Left forelimb (tissue), 1 donor: ENCODE measurements at regions not wholly inside any gene's neighbourhood (a gene's known extent, or its start where the extent isn't known, plus 50 kb on each side); places are given as distances from the start of the nearest gene placed in this dataset.

Experiments used
- DNase-seq: peaks from one replicate; pipeline ENCODE4 v3.0.0-alpha.2; 2018; ENCODE audit warnings: low spot score

DNA sequence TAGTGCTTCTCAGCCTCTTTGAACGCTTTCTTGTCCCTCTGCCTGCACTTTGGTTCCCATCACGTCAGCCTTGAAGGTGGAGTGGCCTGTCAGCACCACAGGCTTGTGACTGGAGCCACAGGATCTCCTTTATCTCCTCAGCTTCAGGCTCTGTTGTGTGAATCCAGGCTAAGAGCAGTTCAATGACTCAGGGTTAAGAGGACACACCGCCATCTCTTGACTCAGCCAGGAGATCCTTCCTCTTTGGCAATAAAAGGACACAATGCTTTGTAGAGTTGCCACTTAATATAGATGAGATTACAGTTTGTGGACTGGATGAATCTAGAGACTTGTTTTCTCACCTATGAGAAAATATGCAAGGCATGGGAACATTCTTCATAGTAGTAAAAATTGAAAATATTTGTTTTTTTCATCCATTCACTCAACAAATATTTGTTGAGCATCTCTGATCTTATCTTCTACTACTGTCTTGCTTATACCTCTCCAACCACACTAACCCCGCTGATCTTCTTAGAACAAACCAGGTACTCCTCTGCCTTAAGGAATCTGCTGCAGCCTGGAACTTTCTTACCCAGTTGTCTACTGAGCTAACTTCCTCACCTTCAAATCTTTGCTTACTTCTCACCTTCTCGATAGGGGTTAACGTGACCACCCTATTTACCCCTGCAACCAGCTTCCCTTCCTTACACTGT, 62.3 kb downstream of the UCHL1 start:
- DNase-seq = no peak

DNA sequence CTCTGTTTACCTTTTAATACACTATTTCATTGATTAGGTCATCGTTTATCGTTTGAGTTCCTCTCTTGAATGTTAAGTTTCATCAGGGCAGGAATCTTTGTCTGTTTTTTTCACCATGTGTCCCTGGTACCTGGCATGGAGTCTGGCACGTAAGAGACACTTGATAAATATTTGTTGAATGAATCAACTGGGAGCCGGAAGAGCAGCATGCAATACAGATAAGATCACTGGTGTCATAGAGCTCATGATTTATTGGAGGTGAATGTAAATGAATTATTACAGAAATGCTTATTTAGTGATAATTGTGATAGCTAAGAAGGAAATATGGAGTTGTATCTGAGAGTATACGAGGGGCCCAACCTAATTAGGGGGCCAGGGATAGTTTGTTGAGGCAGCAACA, 62.8 kb downstream of the UCHL1 start:
- no peak for DNase-seq

DNA sequence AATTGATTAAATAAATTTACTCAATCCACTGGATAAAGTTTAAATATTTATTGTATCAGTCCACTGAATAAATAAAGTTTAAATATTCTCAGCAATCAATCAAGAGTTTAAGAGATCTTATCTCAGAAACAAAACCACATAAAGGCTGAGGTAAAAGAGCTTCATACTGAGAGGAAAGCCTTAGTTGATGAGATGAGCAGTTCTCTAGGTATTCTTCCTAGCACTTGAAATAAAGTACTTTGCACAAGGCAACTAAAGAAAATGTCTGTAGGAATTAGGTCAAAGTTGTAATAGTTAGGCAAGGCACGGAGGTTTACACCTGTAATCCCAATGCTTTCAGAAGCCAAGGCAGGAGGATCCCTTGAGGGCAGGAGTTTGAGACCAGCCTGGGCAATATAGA, 63.5 kb downstream of the UCHL1 start:
- DNase-seq = no peak

DNA sequence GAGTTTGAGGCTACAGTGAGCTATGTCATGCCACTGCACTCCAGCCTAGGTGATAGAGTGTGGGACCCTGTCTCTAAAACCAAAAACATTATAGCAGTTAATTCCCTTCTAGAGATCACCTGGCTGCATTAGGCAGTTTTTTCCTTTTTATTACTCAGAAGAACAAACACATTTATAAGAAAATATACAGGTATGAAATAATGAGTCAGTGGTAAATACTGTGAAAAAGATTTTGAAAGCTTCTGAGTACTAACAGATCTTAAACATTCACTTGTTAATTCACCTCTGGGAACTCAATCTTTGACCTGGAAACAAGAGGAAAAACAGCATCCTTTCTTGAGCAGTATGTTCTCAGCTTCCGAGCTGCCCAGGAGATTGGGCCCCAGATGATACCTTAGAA, 64.1 kb downstream of the UCHL1 start:
- no peak for DNase-seq

DNA sequence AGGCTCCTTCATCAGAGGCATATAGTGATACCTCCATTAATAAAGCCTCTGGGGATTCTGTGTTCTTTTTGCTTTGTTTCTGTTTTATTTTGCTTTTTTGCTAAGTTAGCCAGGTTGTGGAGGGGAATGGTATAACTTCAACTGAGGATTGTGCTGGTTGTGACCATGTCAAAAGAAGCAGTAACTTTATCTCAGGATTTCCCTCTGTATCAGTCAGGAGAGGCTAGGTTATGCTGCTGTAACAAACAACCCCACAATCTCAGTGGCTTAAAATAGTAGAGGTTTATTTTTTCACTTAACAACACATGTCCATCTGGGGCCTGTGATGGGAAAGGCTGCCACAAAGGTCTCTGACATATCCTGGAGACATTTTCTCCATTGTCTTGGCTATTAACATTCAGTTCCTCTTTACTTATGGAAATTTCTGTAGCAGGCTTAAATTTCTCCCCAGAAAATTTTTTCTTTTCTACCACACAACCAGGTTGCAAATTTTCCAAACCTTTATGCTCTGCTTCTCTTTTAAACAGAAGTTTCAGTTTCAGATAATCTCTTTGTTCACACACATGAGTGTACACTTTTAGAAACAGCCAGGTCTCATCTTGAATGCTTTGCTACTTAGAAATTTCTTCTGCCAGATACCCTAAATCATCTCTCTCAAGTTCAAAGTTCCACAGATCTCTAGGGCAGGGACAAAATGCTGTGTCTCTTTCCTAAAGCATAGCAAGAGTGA, 64.7 kb downstream of the UCHL1 start:
- DNase-seq = no peak

DNA sequence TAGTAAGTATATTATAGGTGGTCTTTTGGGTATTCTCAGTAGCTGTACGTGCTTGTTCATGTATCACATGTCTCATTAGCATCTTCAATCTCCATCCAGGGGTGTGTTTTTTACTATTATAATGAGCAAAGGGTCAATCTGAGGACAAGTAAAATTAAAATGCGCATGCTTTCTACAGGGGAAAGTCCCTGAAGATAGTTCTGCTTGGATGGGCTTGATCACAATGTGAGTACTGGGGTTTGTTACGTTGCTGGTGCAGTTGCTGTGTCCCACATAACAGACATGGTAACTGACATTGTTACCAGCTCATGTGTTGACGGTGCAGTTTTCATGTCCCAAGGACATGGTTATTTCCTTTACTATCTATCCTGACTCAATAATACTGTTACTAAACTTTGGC, 65.9 kb downstream of the UCHL1 start:
- no peak for DNase-seq

DNA sequence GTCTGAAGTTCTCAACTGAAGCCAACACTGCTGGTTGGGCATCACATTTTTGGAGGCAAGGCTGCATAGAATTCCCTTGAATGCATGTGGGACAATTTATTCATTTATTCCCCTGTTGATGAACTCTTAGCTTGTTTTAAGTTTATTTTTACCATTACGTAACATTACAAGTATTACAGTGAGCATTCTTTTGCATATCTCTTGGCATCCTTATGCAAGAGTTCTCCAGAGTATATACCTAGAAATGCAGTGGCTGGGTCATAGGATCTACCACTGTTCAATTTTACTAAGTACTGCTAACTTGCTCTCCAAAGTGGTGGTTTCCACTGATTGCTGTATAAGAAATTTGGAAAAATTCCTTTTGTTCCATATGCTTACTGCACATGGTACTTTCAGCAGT, 66.5 kb downstream of the UCHL1 start:
- no peak for DNase-seq

DNA sequence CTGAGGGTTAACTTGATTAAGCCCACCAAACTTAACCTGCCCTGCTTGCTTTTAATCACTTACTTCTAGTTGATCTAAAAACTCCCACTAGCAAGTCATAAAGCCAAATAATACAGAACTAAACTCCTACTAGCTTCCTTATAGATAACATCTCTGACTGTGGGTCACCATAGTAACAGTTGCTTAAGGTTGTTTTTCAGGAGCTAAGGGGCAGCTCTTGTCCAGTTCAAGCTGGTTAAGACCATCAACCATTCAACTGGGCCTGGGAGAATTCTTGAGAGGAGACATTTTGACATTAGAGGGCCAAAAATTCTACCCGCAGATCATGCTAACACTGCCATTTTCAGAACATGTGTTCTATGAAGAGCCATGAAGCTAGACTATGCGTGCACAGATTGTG, 67.0 kb downstream of the UCHL1 start:
- DNase-seq = no peak

DNA sequence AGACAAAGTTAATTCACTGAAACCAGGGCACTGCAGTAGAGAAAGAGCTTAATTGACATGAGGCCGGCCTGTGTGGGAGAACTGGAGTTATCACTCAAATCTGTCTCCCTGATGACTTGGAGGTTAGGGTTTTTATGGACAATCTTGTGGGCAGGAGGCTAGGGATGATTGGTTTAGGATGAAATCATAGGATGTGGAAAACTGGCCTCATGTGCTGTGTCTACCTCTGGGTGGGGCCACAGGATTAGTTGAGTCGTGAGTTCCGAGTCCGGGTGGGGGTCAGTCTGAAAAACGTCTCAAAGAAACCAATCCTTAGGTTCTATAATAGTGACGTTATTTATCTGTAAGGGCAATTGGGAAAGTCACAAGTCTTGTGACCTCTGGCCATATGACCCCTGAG, 68.1 kb downstream of the UCHL1 start:
- no peak for DNase-seq

DNA sequence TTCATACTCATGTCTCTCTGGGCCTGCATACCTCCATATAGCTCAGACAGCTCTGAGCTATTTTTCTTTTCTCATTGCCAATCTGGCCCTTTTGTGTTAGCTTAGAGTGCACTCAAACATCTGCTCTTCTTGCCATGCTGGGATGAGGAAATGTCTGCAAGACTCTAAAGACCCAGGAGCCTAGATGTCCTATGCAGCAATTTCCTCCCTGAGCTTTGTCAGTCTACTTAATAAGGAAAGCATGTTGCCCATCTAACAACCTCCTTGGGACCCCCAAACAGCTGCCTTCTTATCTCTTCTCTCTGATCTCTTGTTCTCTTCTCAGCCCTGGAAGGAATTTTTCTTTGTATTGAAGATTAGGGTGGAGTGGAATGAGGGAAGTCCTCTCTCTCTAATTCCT, 69.2 kb downstream of the UCHL1 start:
- no peak for DNase-seq

DNA sequence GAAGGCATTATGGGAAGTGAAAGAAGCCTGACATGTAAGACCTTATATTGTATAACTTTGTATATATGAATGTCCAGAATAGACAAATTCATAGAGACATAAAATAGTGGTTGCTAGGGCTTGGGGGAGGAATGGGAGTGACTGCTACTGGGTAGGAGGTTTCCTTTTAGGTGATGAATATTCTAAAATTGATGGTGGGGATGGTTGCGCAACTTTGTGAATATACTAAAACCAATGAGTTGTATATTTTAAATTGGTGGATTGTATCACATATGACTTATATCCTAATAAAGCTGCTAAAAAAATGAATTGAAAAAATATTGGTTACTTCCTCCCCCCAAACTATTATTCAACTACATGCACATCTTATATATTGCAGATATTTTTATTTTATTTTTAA, 70.0 kb downstream of the UCHL1 start:
- DNase-seq = no peak

DNA sequence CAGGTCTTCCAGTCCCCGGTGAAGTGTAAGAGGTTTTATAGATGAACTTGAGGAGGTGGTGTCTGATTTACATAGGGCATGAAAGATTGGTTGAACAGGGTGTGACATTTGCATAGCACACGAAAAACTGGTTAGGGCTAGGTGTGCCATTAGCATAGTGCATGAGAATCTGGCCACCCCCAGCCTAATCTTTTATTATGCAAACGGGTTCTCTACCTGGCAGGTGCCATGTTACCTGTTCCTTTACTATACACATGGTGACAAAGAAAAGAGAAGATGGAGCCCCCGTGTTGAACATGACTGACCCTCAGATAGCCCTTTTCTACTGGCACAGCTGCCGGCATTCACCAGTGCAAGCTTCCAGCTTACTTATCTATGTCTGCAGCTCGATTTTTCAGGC, 71.0 kb downstream of the UCHL1 start:
- DNase-seq = no peak

DNA sequence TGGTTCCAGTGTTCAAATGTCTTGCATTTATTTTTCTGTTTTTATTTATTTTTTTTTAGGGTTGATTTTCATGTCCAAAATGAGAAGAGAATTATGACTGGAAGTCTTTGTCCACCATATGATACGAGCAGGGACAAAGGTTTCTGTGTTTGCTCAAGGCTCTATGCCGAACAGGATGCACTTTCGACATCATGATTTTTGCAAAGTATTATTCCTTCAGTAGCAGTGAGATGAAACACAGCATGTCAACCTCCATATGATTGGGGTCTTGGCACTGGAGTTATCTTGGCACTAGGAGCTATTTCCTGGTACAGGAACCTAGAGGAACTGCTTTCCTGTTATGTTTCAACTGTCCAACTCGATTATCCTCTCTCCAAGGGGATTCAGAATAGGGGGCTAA, 72.6 kb downstream of the UCHL1 start:
- no peak for DNase-seq

DNA sequence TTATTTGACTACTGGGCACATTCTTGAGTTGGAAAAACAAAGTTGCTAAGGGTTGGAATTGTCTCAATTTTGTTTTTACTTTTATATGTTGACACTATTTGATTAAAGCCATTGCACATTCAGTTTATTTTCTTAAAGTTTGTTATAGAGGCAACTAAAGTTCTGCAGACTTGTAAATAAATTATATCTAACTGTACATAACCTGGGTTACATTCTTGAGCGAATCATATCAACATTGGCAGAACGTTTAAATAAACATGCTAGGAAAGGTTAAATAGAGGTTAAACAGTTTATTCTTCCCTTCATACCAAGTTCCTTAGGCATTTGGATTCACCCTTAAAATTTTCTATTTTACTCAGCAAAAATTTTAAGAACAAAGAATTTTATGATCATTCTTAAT, 74.5 kb downstream of the UCHL1 start:
- DNase-seq = no peak

DNA sequence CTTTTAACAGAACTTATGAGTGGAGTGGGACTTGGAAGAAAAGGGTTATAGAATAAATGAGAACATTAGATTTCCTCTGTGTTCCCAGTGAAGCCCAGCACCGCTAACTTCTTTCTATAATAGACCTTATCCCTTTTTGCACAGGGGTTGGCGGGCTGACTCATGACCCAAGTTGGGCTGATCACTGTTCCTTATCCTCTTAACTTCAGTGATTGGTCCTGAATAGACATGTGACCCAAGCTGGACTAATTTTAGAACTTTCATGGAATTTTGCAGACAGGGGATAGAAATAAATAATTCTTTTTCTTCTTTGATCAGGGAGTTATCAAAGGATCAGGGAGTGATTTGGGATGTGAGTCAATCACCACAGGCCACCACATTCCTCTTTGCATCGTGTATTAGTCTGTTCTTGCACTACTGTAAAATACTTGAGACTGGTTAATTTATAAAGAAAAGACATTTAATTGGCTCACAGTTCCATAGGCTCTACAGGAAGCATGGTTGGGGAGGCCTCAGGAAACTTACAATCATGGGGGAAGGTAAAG, 75.9 kb downstream of the UCHL1 start:
- no peak for DNase-seq

DNA sequence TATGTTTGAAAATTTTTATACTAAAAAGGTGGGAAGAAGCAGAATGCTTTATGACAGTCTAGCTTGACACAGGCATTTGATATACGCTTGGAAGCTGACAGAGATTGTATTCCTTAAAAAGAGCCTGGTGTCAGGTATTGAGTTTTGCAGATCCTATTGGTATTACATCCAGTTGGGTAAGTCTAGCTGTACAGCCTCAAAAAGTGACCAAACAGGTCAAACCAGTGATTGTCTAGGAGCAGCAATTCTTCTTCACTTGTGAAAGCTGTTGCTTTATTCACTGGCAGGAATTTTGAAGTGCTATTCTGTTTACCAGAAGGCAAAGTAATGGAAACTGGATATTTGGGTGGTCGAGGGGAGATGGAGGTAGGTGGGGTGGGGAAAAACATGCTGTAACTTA, 77.5 kb downstream of the UCHL1 start:
- no peak for DNase-seq

DNA sequence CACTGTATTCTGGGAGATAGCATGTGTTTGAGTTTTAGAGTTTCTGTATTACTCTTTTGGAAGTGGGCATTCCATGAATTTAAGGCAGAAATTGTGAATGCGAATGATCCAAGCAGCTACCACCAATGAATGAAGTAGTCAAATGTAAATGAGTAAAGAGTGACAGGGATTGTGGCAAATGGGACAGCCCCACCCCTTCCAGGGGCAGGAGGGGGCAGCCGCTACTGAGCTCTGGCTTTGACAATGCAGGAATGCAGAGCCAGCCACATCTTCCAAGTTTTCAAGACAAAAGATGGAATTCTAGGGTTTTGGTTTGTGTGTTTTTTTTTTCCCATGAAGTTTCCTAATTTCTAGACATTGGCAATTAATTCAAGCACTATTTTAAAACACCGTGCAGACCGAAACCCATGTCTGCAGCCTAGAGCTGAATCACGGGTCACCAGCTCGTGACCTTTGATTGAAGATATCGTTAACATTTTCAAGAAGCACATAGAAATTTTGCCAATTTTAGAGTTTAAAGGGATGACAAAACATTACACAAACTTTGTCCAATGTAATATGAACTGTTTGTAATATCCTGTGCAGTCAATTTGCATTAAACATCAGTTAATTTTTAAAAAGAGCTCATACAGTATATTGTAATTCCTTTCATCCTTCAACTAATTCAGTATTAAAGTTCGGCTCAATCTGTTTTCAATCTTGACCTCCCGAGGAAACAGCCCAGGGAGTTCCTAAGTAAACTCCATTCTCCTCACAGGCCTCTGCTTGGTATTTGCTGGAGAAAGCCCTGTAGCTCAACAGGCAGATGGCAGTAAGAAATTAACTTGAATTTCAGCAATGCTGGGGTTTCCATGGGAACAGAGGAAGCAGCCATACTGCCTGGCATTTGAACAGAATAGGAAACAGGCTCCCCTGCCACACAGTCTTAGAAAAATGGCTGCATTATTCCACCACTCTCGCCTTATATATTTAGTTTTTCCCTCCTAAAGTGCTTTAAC, 83.4 kb downstream of the UCHL1 start:
- no peak for DNase-seq

DNA sequence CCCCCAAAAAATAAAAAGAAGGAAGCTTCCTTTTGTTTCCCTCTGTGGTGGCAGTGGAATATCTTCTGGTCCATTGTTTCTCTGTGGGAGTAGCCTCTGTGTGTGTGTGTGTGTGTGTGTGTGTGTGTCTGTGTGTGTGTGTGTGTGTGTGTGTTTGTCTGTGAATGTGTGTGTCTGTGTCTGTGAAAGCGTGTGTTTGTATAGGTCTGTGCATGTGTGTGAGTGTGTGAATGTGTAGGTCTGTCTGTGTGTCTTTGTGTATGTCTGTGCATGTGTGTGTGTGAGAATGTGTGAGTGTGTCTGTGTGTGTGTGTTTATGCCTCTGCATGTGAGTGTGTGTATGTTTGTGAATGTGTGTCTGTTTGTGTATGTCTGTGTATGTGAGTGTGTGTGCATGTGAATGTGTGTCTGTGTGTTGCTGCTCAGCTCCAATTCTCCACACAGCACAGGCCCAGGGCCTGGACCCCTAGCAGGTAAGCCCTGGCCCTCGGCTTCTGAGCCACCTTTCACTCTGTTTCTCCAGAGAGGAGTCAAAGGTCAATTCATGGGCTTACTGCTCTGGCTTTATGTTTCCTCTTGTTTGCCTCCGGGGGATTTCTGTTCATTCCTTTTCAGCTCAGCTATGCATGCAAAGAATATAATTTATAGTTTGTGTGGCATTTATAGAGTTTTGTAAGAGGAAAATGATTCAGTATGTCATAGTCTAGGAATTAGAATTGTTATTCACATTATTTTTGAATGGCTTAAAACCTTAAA, 89.8 kb downstream of the UCHL1 start:
- no peak for DNase-seq

DNA sequence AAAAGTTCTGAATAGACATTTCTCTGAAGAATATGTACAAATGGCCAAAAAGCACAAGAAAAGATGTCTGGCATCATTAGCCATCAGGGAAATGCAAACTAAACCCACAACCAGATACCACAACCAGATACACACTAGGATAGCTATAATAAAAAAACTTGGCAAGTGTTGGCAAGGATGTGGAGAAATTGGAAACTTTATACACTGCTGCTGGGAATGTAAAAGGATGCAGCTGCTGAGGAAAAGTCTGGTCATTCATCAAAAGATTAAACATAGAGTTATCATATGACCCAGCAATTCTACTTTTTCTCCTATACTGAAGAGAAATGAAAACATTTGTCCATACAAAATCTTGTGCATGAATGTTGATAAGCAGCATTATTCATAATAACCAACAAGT, 92.3 kb downstream of the UCHL1 start:
- no peak for DNase-seq

DNA sequence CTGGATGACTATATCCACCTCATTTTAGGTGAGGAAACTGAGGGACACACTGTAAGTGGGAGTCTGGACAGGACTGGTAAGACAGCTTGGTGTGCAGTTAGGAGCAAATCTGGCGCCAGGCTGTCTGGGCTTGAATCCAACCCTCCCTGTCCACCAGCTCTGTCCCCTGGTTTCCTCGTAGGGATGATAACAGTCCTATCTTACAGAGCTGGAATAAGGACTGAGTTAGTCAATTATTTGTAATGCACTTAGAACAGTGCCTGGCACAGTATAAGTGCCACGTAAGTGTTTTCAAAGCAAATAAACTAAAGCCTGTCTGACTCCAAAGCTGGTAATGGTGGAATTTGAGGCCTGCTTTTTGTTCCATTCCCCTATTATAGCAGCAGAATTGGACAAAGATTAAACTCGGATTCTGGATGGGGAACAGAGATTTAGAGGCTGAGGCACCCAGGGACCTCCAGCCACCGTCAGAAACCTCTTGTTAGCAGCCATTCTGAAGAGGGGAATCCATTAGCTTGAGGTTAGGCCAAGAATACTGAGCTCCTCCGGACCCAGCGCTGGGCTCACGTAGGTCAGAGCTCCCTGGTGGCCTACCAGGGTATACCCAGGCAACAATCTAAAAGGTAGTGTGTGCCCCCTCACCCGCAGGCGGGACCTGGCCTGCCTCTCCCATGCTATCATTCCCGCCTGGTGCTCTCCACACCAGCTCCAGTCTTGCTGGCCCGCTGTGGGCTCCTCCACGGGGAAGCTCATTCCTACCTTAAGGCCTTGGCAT, 102.1 kb downstream of the UCHL1 start:
- no peak for DNase-seq

DNA sequence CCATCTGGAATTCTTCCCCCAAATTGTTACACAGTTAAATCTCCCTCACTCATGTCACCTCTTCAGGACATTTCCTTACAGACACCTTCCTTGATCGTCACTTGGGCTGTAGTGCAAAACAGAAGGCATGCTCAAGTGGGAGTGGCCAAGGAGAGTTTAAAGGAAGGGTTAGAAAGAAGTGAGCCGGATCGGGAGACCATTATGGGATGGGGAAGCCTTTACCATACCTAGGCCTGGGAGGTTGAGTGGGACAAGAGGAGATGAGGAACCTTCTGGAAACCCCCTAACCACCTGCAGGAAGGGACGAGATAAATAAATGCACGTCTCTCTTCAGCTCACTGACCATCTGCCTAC, 102.7 kb downstream of the UCHL1 start:
- no peak for DNase-seq
